CD14-positive monocyte (primary cell): ENCODE measurements at regions not wholly inside any gene's neighbourhood (a gene's known extent, or its start where the extent isn't known, plus 50 kb on each side); places are given as distances from the start of the nearest gene placed in this dataset.
A peak's percentile ranks its signal among the peaks of the same experiment; 100 is the strongest.
"Not testable (repeated sequence)": the region's sequence is repeated elsewhere in the genome, so short reads cannot be mapped to it uniquely, and the experiment has no call there.

ENCODE experiments used
- DNase-seq, 3 donors: peaks; one replicate each; pipeline ENCODE4 v3.0.0-alpha.2; 2011 to 2022
- H2AFZ ChIP-seq: 2 replicates; pipeline ENCODE4 v1.6.0; 2012; ENCODE audit warnings: mild to moderate bottlenecking, low read depth, low read length, inconsistent platforms; ENCODE audit not compliant: insufficient read depth, poor library complexity, severe bottlenecking
- H3K27ac ChIP-seq, 2 donors: 1 replicate in 1 of 2; 2 replicates in 1 of 2; pipeline ENCODE4 v1.5.1; 2012 to 2013; ENCODE audit warnings: low read length in 2 of 2, control low read depth in 1 of 2, inconsistent platforms in 1 of 2, low read depth in 1 of 2, mild to moderate bottlenecking in 1 of 2
- H3K27me3 ChIP-seq, 2 donors: one replicate each; pipeline versions ENCODE4 v1.6.0 to v1.6.1; 2011 to 2013; ENCODE audit warnings: low read length in 2 of 2; ENCODE audit not compliant: control insufficient read depth in 2 of 2, insufficient read depth in 2 of 2
- H3K36me3 ChIP-seq, 2 donors: replicated peaks in 1 of 2; 1 replicate in 1 of 2; 2 replicates in 1 of 2; pipeline versions ENCODE4 v1.5.1 to v1.6.1; 2012 to 2013; ENCODE audit warnings: low read length in 2 of 2, control low read depth in 1 of 2, inconsistent platforms in 1 of 2, mild to moderate bottlenecking in 1 of 2; ENCODE audit not compliant: insufficient read depth in 2 of 2, control insufficient read depth in 1 of 2
- H3K4me1 ChIP-seq, 2 donors: 1 replicate in 1 of 2; 2 replicates in 1 of 2; pipeline versions ENCODE4 v1.5.1 to v1.6.1; 2012 to 2013; ENCODE audit warnings: low read length in 2 of 2, control low read depth in 1 of 2, inconsistent platforms in 1 of 2, mild to moderate bottlenecking in 1 of 2, moderate library complexity in 1 of 2; ENCODE audit not compliant: insufficient read depth in 2 of 2, control insufficient read depth in 1 of 2
- H3K4me2 ChIP-seq: replicated peaks from 2 replicates; pipeline ENCODE3; 2012; ENCODE audit warnings: low read length, moderate library complexity, mild to moderate bottlenecking; ENCODE audit not compliant: poor library complexity, severe bottlenecking; ENCODE audit errors: extremely low read depth
- H3K4me3 ChIP-seq, 3 experiments: fragments of 200-600 bp in 1 of 3; sonication (generic) in 1 of 3; replicated peaks in 1 of 3; 1 replicate in 2 of 3; 2 replicates in 1 of 3; pipeline ENCODE4 v1.5.1; 2011 to 2013; ENCODE audit warnings: low read length in 3 of 3, mild to moderate bottlenecking in 3 of 3, control low read depth in 2 of 3, low read depth in 2 of 3, inconsistent platforms in 1 of 3, moderate library complexity in 1 of 3
- H3K79me2 ChIP-seq: 2 replicates; pipeline ENCODE4 v1.6.0; 2012; ENCODE audit warnings: mild to moderate bottlenecking, control low read depth, inconsistent platforms, low read length, moderate library complexity; ENCODE audit not compliant: insufficient read depth
- H3K9ac ChIP-seq: 2 replicates; pipeline ENCODE4 v1.6.0; 2017; ENCODE audit warnings: low read length, mild to moderate bottlenecking; ENCODE audit not compliant: insufficient read depth, poor library complexity, severe bottlenecking
- H3K9me3 ChIP-seq, 2 donors: replicated peaks in 1 of 2; 1 replicate in 1 of 2; 2 replicates in 1 of 2; pipeline versions ENCODE4 v1.5.1 to v1.6.1; 2012 to 2013; ENCODE audit warnings: low read length in 2 of 2, control low read depth in 1 of 2; ENCODE audit not compliant: control insufficient read depth in 1 of 2, insufficient read depth in 1 of 2
- H4K20me1 ChIP-seq: 2 replicates; pipeline ENCODE4 v1.6.0; 2012; ENCODE audit warnings: mild to moderate bottlenecking, low read length, control low read depth, moderate library complexity; ENCODE audit not compliant: insufficient read depth
- H3K27ac Mint-ChIP-seq, 7 donors: one replicate each; pipeline ENCODE4 v1.8.0; 2020; ENCODE audit warnings: mild to moderate bottlenecking in 7 of 7, mixed read lengths in 7 of 7, moderate library complexity in 6 of 7, inconsistent platforms in 2 of 7
- H3K27me3 Mint-ChIP-seq, 3 donors: one replicate each; pipeline ENCODE4 v1.8.0; 2021 to 2022; ENCODE audit warnings: low read depth in 3 of 3, mild to moderate bottlenecking in 3 of 3, mixed read lengths in 3 of 3, moderate library complexity in 3 of 3, inconsistent platforms in 1 of 3
- H3K36me3 Mint-ChIP-seq, 2 donors: one replicate each; pipeline ENCODE4 v1.8.0; 2020; ENCODE audit warnings: mixed read lengths in 2 of 2, inconsistent platforms in 1 of 2, mild to moderate bottlenecking in 1 of 2
- H3K4me1 Mint-ChIP-seq: one replicate; pipeline ENCODE4 v1.8.0; 2020; ENCODE audit warnings: mild to moderate bottlenecking, mixed read lengths
- H3K4me3 Mint-ChIP-seq, 2 donors: one replicate each; pipeline ENCODE4 v1.8.0; 2020; ENCODE audit warnings: mild to moderate bottlenecking in 2 of 2, mixed read lengths in 2 of 2, moderate library complexity in 1 of 2
- H3K9me3 Mint-ChIP-seq, 7 donors: one replicate each; pipeline ENCODE4 v1.8.0; 2020 to 2022; ENCODE audit warnings: mixed read lengths in 7 of 7, mild to moderate bottlenecking in 6 of 7, moderate library complexity in 6 of 7, inconsistent platforms in 2 of 7
- WGBS: methylation state at CpG from one replicate; pipeline ENCODE4 v1.1.5; 2013; ENCODE audit warnings: missing lambda C conversion rate; ENCODE audit not compliant: insufficient coverage; 5-methylcytosine and 5-hydroxymethylcytosine counted together
- intact Hi-C, 2 donors: fragments of 100-400 bp; cut with micrococcal nuclease; formaldehyde crosslinking; loops; one replicate each; pipeline versions ENCODE4 v1.15.0 to v1.15.1; 2023
- TF ChIP-seq, protein P1 (sequence below): fragments of 200-600 bp; IDR thresholded peaks from one replicate; pipeline ENCODE4 v1.8.0; 2022; ENCODE audit warnings: antibody characterized with exemption, mild to moderate bottlenecking

DNA sequence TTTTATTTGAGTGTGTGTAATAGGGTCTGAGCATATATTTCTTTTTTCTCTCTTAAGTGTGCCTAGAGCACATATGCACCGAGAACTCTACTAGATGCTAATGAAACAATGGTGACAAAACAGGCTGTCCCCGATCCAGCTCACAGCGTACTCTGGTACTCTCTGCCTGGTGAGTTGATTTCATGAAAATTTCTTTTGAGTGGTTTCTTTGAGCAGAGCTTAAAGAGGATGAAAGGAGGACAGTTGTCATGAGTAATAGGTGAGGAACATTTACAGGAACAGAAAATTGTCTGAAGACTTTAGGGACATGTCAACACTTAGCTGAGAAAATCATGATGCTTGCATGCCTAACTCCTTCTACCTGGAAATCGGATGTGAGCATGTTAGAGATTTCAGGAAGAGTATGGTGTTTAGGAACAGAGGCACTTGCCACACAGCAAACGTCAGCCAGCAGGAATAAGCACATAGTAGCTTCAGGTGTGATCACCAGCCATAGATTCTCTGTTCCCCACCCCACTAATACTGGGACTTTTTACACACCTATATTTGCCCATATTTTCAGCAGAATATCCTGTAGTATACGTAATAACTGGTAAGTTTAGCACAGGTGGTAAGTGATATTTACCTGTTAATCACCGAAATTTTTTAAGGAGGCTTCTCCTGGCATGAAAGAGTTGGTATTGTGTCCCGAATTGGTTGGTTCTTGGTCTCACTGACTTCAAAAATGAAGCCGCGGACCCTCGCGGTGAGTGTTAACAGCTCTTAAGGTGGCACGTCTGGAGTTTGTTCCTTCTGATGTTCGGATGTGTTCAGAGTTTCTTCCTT is 111.1 kb downstream of the ZNF330 start:
- peaks cover 75% of the 10 kb centered on the region for H3K79me2 ChIP-seq
- intact Hi-C loops: no loop called here
- H3K9me3 Mint-ChIP-seq: peaks cover 0 to 3% (median 0%) of the 10 kb centered on the region in 7 donors
- no peak for DNase-seq
- no peaks in the 10 kb centered on the region for H4K20me1 ChIP-seq
- peaks cover 0 to 7% of the 10 kb centered on the region in 2 donors for H3K27me3 ChIP-seq
- peaks cover 78% of the 10 kb centered on the region for H3K4me1 Mint-ChIP-seq
- peak overlapping the region; percentile 38 to 83 (median 75) for H3K4me3 ChIP-seq
- peaks cover 5 to 9% (median 6%) of the 10 kb centered on the region in 3 donors for H3K27me3 Mint-ChIP-seq
- H3K27ac Mint-ChIP-seq: peak overlapping the region; percentile 72 to 93 (median 87)
- WGBS: 91% methylated on average over 12 of the region's 14 CpGs
- H2AFZ ChIP-seq: peak overlapping the region; percentile 4
- peaks cover 20 to 27% of the 10 kb centered on the region in 2 donors for H3K36me3 Mint-ChIP-seq
- H3K36me3 ChIP-seq: no peaks in the 10 kb centered on the region
- peak overlapping the region; percentile 82 to 95 for H3K4me3 Mint-ChIP-seq
- peak overlapping the region in 1 of 2 donors; percentile 96 for H3K27ac ChIP-seq
- H3K9me3 ChIP-seq: no peaks in the 10 kb centered on the region
- H3K4me1 ChIP-seq: peaks cover 68 to 84% of the 10 kb centered on the region in 2 donors
- H3K9ac ChIP-seq: peak overlapping the region; percentile 42
- peak overlapping the region; percentile 67 for H3K4me2 ChIP-seq
- TF ChIP-seq, protein P1, sequence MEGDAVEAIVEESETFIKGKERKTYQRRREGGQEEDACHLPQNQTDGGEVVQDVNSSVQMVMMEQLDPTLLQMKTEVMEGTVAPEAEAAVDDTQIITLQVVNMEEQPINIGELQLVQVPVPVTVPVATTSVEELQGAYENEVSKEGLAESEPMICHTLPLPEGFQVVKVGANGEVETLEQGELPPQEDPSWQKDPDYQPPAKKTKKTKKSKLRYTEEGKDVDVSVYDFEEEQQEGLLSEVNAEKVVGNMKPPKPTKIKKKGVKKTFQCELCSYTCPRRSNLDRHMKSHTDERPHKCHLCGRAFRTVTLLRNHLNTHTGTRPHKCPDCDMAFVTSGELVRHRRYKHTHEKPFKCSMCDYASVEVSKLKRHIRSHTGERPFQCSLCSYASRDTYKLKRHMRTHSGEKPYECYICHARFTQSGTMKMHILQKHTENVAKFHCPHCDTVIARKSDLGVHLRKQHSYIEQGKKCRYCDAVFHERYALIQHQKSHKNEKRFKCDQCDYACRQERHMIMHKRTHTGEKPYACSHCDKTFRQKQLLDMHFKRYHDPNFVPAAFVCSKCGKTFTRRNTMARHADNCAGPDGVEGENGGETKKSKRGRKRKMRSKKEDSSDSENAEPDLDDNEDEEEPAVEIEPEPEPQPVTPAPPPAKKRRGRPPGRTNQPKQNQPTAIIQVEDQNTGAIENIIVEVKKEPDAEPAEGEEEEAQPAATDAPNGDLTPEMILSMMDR: no peak

DNA sequence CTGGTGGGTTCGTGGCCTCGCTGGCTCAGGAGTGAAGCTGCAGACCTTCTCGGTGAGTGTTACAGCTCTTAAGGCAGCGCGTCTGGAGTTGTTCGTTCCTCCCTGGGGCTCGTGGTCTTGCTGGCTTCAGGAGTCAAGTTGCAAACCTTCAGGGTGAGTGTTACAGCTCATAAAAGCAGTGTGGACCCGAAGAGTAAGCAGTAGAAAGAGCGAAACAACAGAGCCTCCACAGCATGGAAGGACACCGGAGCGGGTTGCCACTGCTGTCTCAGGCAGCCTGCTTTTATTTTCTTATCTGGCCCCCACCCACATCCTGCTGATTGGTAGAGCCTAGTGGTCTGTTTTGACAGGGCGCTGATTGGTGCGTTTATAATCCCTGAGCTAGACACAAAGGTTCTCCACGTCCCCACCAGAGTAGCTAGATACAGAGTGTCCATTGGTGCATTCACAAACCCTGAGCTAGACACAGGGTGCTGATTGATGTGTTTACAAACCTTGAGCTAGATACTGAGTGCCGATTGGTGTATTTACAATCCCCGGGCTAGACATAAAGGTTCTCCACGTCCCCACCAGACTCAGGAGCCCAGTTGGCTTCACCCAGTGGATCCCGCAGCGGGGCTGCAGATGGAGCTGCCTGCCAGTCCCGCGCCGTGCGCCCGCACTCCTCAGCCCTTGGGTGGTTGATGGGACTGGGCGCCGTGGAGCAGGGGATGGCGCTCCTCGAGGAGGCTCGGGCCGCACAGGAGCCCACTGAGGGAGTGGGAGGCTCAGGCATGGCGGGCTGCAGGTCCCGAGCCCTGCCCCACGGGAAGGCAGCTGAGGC is 111.9 kb downstream of the ZNF330 start:
- not testable (repeated sequence) for H2AFZ ChIP-seq

DNA sequence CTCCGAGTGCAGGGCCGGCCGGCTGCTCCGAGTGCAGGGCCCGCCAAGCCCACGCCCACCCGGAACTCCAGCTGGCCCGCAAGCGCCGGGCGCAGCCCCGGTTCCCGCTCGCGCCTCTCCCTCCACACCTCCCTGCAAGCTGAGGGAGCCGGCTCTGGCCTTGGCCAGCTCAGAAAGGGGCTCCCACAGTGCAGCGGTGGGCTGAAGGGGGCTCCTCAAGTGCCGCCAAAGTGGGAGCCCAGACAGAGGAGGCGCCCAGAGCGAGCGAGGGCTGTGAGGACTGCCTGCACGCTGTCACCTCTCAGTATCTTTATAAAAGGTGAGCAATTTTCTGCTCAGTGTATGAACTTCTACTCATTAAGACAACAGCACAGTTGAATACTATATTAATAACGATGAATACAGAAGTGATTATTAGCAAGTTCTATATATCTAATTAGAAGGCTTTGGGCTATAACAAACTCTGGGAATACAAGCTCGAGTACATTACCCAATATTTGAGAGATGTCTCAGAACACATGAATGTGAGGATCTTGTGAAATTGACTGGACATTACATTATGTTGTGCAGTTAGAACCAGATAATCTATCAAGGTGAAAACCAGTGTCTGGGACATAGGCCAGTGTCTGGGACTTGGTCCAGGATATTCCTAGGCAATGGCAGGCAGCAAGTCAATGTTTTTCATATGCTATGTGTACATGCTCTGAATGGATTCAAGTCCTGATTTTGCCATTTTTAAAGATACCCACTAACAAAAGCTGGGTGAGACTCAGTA is 112.9 kb downstream of the ZNF330 start:
- H3K4me3 Mint-ChIP-seq: peak overlapping the region; percentile 80 to 89
- H3K27me3 Mint-ChIP-seq: not testable (repeated sequence)

More for the DNA sequence above, 111.9 kb downstream of the ZNF330 start:
- Histone ChIP-seq H3K27me3 (peaks cover 0 to 14% of the 10 kb centered on the region in 2 donors), H3K27ac (peak overlapping the region in 1 of 2 donors; percentile 96), H3K79me2 (peaks cover 78% of the 10 kb centered on the region), H3K9ac (peak overlapping the region; percentile 42), H3K4me3 (peak overlapping the region; percentile 38 to 83 (median 75)), H3K4me2 (peak overlapping the region; percentile 67), H3K4me1 (peaks cover 62 to 80% of the 10 kb centered on the region in 2 donors)
- Mint-ChIP-seq H3K4me1 (peaks cover 73% of the 10 kb centered on the region), H3K4me3 (peak overlapping the region; percentile 82 to 95), H3K36me3 (peaks cover 15 to 22% of the 10 kb centered on the region in 2 donors), H3K27ac (peak overlapping the region; percentile 72 to 93 (median 87))
- H3K9me3 Mint-ChIP-seq, H3K36me3 ChIP-seq, H4K20me1 ChIP-seq, DNase-seq, H3K9me3 ChIP-seq, H3K27me3 Mint-ChIP-seq, intact Hi-C loops: not testable (repeated sequence)
- 49% methylated on average over 25 of the region's 33 CpGs for WGBS

More for the DNA sequence above, 112.9 kb downstream of the ZNF330 start:
- peaks cover 0 to 14% of the 10 kb centered on the region in 2 donors for H3K27me3 ChIP-seq
- peak in 1 of 3 donors; percentile 17 for DNase-seq
- H3K4me1 ChIP-seq: peaks cover 51 to 70% of the 10 kb centered on the region in 2 donors
- peaks cover 66% of the 10 kb centered on the region for H3K4me1 Mint-ChIP-seq
- H3K36me3 ChIP-seq, H3K9me3 ChIP-seq, intact Hi-C loops, H3K9me3 Mint-ChIP-seq, H4K20me1 ChIP-seq: not testable (repeated sequence)
- H3K79me2 ChIP-seq: peaks cover 78% of the 10 kb centered on the region
- H3K4me2 ChIP-seq: peak overlapping the region; percentile 92
- peak overlapping the region in 1 of 2 donors; percentile 79 for H3K27ac ChIP-seq
- peaks cover 16 to 18% of the 10 kb centered on the region in 2 donors for H3K36me3 Mint-ChIP-seq
- H3K27ac Mint-ChIP-seq: peak overlapping the region; percentile 72 to 87 (median 79)
- peak overlapping the region; percentile 67 for H2AFZ ChIP-seq
- H3K9ac ChIP-seq: peak overlapping the region; percentile 58
- WGBS: 6% methylated on average over 3 of the region's 24 CpGs
- peak overlapping the region; percentile 52 to 97 (median 84) for H3K4me3 ChIP-seq
